CD4-positive, alpha-beta T cell treated with Interferon alpha-2 for 1 hour (primary cell): ENCODE measurements at regions not wholly inside any gene's neighbourhood (a gene's known extent, or its start where the extent isn't known, plus 50 kb on each side); places are given as distances from the start of the nearest gene placed in this dataset.
"Not testable (repeated sequence)": the region's sequence is repeated elsewhere in the genome, so short reads cannot be mapped to it uniquely, and the experiment has no call there.

Source experiments
- DNase-seq, 2 donors: peaks; one replicate each; pipeline ENCODE4 v3.0.0-alpha.2; 2020 to 2022

DNA sequence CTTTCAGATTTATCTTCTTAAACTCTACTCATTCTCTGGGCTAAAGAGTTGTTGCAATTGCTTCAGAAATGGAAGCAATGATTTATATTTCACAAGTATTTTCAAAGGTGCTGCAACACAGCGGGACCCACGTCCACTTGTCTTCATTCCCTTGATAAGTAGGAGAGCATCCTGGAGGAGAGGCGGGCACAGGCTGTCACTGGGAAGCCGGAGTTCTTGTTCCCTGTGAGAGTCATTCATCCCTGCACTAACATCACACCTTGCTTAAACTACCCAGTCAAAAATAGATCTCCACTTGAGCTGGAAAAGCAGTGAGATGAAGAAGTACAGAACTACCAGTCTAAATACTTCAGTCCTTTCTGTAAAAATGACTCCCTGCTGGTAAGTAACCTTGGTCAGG lies 160.5 kb upstream of the RASSF8 start:
- DNase-seq, result no peak

DNA sequence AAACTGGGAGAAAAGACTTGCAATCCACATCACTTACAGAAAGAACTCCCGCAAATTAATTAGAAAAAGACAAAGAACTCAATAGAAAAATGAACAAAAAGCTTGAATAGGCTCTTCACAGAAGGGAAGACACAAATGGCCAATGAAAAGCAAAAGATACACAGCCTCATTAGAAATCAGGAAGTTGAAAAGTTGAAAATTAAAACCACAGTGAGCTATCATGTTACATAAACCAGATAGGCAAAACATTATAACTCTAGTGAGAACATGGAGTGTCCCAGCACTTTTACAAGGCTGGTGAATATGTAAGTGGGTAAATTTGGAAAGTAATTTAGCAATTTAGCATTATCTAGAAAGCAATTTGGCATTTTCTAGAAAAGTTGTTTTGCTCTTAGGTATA lies 158.4 kb upstream of the RASSF8 start:
- no peak for DNase-seq

DNA sequence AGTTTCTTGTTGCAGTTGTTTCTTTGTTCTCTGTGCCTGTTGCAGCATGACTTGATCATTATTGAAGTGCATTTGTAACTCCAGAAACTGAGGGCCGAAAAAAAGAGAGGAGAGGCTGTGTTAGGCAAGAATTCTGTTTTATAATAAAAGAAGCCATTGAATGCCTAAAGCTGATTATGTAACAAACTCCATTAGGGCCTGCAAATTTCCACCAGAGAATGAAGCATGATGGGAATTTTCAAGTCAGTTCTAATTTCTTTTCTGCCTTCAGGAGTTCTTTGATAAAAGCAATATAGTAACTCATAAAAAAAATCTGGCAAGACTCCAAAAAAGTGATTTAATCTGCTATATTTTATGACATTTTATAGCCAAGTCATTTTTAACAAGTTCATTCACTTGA lies 156.7 kb upstream of the RASSF8 start:
- no peak for DNase-seq

DNA sequence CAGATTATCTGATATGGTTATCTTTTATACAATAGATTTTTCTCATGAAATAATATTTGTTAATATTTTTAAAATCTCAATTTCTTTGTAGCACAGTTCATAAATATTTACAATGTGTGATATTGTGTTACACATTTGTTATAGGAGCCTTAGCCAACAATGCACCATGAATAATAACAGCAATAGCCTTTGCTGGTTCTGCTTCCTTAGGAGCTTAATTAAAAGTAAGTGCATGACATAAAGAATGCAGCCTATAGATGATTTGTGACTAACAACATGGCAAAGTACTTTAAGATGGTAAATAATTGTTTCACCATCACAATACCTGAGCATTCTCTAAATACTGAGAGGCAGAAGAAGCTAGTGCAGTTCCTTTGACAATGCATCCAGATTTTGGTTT lies 156.3 kb upstream of the RASSF8 start:
- no peak for DNase-seq

DNA sequence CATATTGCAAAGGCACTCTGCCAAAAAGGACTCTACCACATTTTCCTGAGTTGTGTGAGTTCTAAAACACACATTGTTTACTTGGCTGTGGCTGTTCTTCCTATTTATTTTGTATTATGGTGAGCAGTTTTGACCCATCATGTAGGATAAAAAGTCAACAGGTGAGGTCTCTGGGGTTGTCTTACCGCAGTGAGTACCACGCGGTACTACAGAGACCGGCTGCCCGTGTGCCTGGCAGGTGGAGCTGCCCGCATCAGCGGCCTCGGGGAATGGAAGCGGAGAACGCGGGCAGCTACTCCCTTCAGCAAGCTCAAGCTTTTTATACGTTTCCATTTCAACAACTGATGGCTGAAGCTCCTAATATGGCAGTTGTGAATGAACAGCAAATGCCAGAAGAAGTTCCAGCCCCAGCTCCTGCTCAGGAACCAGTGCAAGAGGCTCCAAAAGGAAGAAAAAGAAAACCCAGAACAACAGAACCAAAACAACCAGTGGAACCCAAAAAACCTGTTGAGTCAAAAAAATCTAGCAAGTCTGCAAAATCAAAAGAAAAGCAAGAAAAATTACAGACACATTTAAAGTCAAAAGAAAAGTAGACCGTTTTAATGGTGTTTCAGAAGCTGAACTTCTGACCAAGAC lies 155.3 kb upstream of the RASSF8 start:
- not testable (repeated sequence) for DNase-seq

DNA sequence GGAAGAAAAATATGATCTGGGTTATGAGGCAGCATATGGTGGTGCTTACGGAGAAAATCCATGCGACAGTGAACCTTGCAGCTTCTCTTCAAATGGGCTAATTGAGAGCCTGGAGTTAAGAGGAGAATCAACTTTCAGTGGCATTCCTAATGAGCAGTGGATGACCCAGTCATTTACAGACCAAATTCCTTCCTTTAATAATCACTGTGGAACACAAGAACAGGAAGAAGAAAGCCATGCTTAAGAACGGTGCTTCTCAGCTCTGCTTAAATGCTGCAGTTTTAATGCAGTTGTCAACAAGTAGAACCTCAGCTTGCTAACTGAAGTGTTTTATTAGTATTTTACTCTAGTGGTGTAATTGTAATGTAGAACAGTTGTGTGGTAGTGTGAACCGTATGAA lies 154.2 kb upstream of the RASSF8 start:
- not testable (repeated sequence) for DNase-seq

DNA sequence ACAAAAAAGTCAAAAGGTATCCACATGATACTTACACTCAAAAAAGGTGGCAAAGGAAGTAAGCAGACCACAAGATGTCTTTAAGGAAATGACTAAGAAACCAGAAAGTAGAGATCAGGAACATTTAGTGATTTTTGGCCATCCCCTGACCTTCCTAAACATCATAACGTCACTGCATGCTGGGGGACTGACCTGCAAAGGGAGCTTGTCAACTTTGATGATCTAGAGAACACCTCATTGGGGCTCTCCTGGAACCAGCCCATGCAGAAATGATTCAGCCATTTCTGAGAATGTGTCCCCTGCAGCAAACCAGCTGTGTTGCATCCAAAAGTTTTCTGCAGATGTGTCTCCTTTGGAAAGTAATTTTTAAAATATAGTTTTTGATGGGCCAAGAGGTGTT lies 152.2 kb upstream of the RASSF8 start:
- DNase-seq, result no peak

DNA sequence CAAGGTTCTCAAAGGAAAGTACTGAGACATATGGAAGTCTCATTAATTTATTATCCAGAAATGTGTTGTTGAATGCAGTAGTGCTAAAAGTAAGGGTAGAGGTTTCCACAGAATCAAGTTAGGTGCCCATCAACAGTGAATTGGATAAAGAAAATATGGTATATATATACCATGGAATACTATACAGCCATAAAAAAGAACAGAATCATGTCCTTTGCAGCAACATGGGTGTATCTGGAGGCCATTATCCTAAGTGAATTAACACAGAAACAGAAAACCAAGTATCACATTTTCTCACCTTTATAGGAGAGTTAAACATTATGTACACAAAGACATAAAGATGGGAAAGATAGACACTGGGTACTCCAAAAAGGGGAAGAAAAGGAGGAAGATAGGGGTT lies 149.9 kb upstream of the RASSF8 start:
- no peak for DNase-seq

DNA sequence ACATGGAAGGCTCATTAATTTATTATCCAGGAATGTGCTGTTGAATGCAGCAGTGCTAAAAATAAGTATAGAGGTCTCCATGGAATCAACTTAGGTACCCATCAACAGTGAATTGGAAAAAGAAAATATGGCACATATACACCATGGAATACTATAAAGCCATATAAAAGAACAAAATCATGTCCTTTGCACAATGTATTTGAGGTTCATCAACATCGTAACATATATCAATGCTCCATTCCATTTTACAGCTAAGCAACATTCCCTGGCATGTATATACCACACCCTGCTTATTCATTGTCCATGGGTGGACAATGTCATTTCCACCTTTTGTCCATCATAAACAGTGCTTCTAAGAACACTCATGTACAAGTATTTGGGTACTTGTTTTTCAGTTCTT lies 147.8 kb upstream of the RASSF8 start:
- DNase-seq, result no peak

DNA sequence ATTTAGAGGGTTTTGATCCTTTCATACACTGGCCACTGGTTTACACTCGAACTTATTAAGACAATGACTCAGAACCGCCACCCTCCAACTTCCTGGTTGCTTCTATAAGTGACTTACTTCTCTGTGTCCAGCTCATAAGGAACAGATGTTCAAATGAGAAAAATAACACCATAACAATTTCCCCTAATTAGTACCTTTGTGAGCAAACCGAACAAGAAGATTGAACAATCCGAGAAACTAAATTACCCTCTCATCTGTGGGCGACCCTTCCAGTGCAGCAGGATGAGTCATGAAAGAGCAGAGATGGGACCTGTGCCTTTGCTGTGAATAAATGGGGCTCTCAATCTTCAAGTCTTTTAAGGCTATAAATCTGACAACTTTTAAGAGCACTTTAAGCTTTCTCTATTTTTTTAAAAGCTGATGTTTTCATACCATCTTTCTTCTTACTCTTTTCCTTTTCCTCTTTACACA lies 146.8 kb upstream of the RASSF8 start:
- DNase-seq, result no peak

DNA sequence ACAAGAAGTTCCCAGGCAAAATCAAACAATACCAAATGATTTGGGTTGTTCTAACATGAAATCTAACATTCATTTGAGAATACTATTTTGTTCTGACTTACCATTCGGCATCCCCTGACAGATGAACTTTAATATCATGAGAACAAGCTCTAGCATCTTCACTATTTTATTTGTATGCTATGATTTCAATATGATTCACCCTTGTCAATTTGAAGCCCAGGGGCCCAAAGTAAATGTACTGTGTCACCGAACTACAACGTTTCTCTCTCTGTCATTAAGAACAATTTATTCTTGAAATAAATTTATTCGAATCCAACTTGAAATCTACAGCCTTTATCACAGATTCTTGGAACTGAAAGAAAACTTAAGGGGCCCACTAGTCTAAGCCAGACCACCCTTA lies 146.2 kb upstream of the RASSF8 start:
- no peak for DNase-seq

DNA sequence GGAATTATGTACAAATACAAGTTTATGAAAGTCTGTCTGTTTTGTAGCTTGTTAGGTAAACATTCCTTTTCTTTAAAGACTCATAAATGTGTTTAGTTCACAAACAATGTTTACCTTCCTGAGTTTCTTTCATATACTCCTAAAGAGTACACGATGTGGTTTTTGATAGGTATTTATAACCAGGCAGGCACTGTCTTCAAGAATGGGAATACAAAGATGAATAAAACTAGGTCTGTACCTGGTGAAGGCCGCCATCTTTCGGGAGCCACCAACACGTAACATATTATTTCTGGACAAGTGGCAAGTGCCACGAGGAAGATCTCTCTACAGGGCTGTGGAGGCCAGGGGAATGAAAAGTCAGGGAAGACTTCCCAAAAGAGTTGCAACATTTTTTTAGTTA lies 144.6 kb upstream of the RASSF8 start:
- DNase-seq, result no peak

DNA sequence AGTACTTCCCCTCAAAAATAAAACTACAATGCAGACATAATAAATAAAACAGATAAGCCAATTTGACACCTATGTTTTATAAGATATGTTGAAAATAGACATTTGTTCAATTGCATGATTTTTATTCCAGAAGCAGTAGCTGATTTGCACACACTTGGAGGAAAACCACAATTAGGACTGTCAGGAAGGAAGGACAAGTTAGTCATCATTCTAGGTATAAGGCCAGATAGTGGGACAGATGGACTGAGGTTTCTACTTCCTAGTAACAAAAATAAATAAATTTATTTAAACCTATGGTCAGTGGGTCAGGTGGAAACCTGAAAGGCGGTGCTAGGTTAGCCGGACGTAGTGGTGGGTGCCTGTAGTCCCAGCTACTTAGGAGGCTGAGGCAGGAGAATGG lies 141.8 kb upstream of the RASSF8 start:
- no peak for DNase-seq

DNA sequence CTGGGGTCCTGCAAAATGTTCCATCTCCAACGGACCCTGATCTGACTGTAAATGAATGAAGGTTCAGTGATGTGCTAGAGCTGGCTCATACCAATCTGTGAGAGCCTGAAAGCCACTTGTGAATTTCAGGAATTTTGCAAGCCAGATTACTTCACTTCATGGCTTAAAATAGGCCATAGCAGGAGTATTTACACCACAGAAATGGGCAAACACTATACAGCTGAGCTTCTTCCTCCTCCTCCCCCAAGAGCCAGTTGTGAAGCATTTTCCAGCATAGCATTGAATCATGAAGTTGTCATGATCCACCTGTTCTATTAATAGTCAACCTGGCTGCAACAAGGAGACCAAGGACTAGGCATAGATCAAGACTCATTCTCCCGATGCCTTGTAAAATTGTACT lies 141.3 kb upstream of the RASSF8 start:
- no peak for DNase-seq

DNA sequence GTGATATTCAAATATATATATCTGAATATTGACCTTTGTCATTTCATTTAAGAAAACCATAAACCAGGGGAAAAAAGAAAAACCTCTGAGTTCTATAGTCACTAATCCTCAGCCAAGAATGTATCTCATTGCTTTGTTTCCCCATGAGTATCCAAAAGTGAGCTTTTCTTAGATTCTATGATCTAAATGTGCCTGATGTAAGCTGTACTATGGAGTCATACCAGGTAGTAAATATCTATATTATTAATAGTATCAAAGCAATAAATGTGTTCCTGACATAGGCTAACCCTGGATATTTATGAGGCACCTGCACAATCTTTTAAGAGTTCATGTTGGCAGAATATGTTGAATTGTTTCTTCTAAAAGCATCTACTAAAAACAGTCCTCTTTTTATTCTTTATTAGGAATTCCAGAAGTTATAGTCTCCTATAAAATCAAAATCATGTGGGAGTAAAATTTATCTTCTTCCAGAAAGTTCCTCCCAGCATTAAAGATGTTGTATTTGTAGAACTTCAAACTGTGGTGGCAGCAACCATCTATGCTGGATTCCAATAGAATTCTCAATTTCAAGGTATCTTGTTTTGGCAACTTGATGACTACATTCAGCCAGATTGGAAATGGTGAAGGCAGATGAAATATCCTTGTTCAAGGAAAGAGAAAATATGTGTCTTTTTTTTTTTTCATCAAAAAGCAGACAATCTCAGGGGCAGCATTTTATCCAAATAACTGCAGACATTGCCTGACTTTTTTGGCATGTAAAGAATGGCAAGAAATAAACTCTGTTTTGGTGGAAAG lies 139.7 kb upstream of the RASSF8 start:
- no peak for DNase-seq

DNA sequence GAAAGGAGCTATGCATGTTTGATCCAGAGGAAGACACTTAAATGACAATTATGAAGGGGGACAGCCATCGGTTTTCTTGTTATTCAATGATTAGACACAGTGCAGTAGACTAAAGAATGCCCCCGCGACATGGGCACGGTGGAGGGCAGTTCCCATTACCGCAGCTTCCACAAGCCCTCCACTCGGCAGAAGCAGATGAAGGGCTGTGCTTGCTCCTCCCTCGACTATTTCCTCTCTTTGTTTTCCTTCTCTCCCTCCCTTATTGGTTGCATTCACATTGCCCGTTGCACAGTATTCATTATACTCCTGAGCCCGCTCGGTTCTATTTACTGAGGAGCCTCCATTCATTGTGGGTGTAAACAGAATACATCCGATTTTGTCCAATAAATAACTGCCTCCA lies 138.8 kb upstream of the RASSF8 start:
- DNase-seq, result no peak

DNA sequence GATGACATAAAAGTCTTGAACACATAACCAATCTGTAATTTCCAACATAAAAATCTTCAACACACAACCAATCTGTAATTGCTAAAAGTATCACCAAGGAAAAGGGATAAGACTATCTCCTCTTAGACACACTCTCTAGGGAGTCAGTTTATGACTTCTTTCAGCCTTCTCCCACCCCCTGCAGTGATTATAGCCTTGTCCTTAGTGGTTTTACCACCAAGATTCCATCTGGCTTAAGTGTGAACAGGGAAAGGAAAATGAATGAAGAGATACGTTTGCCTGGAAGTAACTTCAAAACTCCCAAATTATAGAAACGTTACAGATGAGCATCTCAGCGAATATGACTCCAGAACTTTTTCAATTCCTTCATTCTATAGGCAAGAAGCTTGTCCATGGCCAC lies 136.2 kb upstream of the RASSF8 start:
- no peak for DNase-seq

DNA sequence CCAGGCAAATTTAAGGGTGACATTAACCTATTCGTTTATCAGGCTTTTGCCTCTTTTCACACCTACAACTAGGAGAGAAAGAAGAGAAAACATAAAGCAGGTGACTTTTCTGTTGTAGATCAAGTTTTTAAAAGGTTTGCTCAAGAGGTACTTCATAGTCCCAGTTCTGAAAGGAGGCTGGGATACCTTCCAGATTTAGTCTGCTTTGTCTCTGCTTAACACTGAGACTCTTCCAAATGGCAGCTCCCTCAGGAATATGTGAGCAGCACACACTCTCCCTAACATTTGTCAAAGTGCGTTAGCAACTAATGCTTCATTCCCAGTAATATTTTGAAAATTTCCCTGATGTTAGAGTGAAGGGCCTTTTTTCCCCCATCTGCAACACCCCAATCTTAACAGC lies 133.7 kb upstream of the RASSF8 start:
- DNase-seq, result no peak

DNA sequence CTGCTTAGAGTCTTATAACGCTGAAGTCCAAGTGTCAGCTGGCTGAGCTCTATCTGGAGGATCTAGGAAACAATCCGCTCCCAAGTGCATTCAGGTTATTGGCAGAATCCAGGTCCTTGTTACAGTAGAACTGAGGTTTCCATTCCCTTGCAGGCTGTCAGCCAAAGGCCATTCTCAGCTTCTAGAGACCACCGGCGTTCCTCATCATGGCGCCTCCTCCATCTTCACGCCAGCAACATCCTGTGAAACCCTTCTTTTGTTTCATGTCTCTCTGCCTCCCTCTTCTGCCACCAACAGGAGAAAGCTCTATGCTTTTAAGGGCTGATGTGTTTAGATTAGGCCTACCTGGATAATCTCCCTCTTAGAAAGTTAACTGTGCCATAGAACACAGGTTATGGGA lies 133.0 kb upstream of the RASSF8 start:
- DNase-seq, result no peak

DNA sequence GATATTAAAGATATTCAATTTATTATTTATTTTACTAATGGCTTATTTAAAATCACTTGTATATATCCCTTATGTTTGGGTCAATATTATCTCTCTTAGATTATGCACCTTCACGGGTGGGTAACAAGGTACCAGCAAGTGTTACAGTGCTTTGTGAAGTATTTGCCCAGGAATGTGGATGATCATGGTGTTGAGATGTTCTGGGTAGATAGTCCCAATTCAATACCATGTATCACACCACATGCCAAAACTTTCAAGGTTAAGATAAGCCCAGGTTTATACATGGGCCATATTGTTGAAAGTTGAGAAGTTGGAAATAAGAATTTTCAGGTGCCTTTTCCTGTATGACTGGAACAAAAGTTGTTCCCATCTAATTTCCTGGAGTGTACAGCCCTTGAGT lies 131.3 kb upstream of the RASSF8 start:
- no peak for DNase-seq

DNA sequence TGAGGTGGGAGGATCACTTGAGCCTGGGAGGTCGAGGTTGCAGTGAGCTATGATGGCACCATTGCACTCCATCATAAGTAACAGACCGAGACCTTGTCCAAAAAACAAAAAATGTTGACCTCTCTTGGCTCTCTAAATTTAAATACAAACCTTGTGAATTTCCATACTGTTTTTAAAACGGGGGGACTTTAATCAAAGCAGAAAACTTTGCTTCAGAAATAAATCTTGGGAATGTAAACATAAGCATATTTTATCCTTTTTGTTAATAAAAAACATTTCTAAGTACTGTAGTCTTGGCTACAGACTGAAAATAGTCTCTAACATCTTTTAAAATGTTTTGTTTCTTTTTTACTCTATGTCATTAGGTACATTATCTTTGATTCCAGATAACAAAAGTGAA lies 130.7 kb upstream of the RASSF8 start:
- DNase-seq, result no peak

DNA sequence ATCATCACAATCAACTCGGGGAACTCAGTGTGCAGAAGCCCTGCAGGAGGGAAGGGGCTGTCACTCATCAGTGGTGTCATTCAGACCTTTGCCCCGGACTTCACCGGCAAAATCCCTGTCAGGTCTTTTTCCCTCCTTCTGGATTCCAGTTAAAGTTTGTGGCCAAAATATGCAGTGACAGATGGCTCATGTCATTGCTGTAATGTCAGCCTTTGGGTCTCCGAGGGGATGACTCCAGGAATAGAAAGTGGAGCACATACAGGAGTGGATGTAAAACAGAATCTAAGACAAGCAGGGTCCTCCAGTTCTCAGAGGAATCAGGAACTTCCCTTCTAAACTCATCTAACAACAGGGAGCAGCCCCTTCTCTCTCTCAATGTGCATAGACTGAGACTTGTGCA lies 130.3 kb upstream of the RASSF8 start:
- no peak for DNase-seq

DNA sequence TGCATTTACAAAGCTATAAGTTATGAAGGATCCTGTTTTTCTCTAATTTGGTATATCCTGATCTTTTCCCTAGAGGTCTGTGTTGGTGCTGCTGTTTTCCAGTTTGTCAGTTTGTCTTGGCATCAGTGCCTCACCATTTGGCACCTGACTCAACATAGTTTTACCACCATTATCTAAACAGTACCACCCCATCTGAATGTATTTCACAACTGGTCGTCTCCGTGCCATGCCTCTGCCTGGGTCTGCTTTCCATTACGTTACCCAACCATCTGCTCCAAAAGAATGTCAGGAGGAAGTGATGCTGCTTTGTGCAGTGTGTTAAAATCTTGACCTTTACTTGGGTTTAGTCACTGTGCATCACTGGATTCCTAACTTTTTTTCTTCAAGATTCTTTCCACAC lies 129.3 kb upstream of the RASSF8 start:
- DNase-seq, result no peak

DNA sequence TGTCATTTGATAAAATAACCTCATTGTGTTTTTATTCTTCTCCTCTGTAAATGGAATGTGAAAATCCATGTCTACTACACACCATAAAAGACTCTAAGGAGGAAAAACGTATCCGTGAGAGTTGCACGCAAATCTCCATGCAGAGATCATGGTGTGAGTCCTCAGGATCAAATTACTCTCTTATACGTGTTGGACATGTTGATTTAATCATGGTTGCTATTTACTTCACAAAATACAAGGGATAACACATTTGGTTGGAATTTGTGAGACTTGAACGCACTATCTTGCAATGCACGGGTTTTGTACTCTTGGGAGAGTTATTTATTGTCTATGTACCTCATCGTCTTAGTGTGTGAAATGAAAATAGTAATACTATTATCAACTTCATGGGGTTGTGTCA lies 128.0 kb upstream of the RASSF8 start:
- no peak for DNase-seq

DNA sequence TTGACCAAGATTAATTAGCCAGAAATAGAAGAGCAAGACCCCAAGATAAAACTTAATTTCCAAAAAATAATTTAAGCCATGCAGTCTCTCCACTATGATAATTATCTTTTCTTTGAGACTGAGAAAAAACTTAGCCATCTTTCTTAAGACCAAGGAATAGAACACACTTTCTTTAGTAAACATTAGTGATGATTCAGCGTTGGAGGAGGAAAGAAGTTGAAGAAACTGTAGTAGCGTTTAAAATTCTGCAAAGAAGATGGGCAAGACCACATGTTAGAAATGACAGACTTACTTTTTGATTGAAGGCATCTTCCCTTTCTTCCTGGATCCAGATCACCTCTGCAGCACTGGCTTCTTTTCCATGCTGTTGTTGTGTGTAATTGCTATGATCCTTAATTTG lies 124.8 kb upstream of the RASSF8 start:
- no peak for DNase-seq
